KBM-7 (cell line): ENCODE measurements at regions not wholly inside any gene's neighbourhood (a gene's known extent, or its start where the extent isn't known, plus 50 kb on each side); places are given as distances from the start of the nearest gene placed in this dataset.
"Not testable (repeated sequence)": the region's sequence is repeated elsewhere in the genome, so short reads cannot be mapped to it uniquely, and the experiment has no call there.

Experiments used
- DNase-seq: peaks from one replicate; pipeline ENCODE4 v3.0.0-alpha.2; 2015
- in situ Hi-C: fragments of 300-500 bp; cut with MboI; formaldehyde crosslinking; loops from 2 replicates; pipeline ENCODE4 v1.14.3; 2020; ENCODE audit warnings: low sequenced_read_pairs, low pct_unique_long_range_greater_than_20kb, mixed read lengths

DNA sequence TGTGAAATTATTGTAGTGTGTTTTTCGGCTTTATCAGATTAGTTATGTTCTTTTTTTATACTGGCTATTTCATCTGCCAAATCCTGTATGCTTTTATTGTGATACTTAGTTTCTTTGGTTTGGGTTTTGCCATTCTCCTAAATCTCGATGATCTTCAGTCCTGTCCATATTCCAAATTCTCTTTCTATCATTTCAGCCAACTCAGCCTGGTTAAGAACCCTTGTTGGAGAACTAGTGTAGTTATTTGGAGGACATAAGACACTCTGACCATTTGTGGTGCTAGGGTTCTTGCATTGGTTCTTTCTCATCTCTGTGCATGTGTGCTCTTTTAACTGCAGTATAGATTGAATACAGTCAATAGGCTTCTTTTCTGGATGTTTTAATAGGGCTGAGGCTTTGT is 187.0 kb upstream of the CCNH start:
- in situ Hi-C loops = no loop called here
- no peak for DNase-seq

DNA sequence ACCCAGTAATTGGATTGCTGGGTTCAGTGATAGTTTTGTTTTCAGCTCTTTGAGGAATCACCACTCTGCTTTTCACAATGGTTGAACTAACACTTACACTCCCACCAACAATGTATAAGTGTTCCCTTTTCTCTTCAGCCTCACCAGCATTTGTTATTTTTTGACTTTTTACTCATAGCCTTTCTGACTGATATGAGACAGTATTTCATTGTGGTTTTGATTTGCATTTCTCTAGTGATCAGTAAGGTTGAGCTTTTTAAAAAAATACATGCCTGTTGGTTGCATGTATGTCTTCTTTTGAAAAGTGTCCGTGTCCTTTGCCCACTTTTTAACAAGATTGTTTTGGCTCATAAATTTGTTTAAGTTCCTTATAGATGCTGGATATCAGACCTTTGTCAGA is 185.7 kb upstream of the CCNH start:
- in situ Hi-C loops = no loop called here
- no peak for DNase-seq

DNA sequence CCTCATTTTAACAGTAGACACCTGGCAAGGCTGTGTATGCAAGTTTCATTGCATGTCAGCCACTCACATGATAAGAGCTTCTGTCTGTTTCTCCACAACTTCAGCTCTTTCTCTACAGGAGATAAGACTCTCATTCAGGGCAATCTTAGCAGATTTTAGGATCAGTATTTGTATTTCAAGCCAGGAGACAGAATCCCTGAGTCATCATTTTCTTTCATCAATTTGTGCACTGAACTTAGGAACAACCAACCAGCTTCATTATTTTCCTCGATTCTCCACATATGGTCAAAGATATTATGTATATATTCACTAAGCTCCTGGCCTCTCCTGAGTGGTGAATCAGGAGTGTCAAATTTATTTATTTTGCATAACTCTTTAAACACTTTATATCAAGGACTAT is 181.8 kb upstream of the CCNH start:
- in situ Hi-C loops = no loop called here
- no peak for DNase-seq

DNA sequence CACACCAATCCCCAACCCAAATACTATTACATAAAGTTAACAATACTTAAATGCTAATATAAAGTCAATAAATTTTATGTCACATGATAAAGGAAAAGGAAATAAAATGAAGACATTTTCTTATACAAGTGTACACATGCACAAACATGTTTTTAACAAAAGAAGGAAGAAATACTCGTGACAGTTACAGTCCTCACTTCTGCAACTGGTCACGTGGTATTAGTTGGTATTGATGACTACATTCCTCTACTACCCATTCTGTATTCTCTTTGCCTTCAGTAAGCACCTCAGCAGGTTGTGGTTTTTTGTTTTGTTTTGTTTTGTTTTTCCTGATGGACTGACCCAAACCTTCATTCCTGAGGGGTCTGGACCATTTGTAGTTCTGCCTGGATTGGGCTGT is 176.9 kb upstream of the CCNH start:
- no peak for DNase-seq
- in situ Hi-C loops = no loop called here

DNA sequence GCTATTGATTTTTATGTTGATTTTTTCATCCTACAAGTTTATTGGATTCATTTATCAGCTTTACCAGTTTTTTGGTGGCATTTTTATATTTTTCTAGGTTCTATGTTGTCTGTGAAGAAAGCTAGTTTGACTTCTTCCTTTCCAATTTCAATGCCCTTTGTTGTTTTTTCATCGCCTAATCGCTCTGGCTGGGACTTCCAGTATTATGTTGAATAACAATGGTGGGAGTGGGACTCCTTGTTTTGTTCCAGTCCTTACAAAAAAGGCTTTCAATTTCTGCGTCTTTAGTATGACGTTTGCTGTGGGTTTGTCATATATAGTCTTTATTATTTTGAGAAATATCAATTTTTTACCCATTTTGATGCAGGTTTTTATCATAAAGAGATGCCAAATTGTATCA is 175.6 kb upstream of the CCNH start:
- in situ Hi-C loops = no loop called here
- no peak for DNase-seq

DNA sequence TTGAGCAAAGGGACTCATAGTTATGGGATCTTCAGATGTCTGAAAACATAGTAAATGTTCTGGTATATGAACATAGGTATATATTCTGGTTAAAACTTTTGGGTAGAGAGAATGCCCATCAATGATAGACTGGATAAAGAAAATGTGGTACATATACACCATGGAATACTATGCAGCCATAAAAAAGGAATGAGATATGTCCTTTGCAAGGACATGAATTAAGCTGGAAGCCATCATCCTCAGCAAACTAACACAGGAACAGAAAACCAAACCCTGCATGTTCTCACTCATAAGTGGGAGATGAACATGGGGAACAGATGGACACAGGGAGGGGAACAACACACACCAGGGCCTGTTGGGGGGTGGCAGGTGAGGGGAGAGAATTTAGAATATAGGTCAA is 171.0 kb upstream of the CCNH start:
- in situ Hi-C loops, DNase-seq: not testable (repeated sequence)

DNA sequence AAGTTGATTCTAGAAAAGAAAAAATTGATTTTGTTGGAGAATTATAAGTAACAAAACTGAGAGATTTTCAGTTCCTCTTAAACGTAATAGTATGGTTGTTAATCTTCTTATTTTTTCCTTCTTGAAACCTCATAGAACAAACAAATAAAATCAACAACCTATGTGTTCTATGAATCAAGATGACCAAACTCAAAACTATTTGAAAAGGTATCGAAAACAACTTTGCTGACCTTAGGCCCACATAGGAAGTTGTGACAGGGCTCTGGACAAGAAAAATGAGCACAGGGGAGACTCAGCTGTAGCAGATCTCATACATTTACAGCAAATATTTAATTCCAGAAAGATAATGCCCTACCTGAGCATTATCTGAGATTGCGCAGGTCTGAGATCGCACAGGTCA is 169.4 kb upstream of the CCNH start:
- DNase-seq = no peak
- in situ Hi-C loops = no loop called here

DNA sequence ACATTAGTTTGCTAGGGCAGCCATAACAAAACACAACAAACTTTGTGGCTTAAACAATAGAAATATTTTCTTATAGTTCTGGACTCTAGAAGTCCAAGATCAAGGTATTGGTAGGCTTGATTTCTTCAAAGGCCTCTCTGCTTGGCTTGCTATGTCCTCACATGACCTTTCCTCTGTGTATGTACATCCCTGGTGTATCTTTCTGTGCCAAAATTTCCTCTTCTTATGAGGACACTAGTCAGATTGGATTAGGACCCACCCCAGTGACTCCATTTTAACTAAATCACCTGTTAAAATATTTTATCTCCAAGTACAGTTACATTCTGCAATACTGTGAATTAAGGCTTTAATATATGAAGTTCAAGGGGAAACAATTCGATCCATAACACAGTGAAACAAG is 168.9 kb upstream of the CCNH start:
- DNase-seq = no peak
- in situ Hi-C loops = no loop called here

DNA sequence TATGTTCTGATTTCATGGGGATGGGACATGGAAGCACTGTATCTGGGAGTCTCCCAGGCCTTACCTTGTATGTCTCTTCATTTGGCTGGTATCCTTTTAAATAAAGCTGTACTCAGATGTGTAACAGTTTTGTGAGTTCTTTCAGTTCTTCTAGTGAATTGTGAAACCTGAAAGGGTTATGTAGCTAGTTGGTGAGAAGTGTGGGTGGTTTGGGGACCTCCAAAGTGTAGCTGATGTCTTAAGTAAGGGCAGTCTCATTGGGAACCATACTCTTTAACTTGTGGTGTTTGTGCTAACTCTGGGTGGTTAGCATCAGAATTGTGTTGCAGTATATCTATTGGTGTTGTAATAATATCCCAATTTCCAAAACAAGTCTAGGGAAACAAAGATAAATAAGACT is 166.9 kb upstream of the CCNH start:
- no peak for DNase-seq
- in situ Hi-C loops = no loop called here

DNA sequence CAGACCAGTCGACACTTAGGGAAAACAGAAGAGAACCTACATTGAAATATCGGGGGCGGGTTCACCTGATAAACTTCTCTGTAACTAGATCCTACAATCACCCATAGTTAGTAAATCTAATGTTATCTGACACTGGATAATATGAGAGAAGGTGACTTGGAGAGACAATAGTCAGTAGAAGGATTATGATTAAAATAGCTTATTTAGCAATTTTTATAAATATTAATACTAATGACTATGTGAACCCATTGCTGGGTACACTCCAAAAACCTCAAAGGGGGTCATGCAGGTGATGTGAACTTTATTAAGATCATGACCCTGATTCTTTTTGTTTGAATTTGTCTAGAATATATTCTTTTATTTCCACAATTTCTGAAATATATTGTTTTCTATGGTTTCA is 164.1 kb upstream of the CCNH start:
- in situ Hi-C loops = no loop called here
- DNase-seq = no peak

DNA sequence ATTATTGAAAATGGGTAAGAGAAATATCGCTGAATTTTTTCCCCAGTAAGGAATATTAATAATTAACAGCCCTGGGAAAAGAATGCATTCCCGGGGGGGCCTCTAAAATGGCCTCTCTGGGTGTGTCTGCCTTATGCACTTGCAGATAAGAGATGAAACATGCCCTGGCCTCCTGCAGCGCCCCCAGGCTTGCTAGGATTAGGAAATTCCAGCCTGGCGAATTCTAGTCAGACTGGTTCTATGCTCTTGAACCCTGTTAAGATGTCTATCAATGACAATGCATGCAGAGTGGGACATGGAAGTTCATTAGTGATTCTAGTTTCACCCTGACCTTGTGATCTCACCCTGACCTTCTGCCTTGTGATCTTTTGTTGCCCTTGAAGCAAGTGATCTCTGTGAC is 163.6 kb upstream of the CCNH start:
- in situ Hi-C loops, DNase-seq: not testable (repeated sequence)

DNA sequence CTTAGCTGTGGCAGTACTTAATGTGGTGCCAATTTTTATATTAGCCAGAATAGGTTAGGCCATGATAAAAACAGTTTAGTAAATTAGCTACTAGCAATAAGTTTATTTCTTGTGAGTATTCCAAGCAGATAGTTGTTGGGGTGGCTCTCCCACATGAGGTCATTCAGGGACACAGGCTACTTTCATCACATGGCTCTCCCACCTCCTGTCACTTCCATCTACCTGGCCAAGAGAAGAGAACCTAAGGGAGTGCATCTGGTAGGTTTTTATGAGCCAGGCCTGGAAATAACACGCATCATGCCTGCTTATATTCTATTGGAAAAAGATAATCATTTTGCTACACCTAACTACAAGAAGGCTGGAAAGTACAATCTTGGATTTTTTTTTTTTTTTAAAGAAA is 161.4 kb upstream of the CCNH start:
- in situ Hi-C loops = no loop called here

DNA sequence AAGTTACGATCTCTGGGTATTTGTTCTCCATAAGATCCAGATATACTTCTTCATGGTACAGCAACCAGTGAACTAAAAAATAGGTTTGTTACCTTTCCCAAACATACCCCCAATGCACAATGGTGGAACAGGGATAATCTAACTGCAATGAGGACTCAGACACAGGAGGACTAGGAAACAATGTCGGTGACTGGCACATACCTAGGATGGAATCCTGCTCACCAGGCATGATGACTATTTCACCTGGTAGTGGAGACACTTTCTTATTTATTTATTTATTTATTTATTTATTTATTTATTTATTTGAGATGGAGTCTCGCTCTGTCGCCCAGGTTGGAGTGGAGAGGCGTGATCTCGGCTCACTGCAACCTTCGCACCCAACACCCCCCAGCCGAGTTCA is 159.9 kb upstream of the CCNH start:
- in situ Hi-C loops = no loop called here
- no peak for DNase-seq

More for the DNA sequence above, 161.4 kb upstream of the CCNH start:
- DNase-seq = no peak

DNA sequence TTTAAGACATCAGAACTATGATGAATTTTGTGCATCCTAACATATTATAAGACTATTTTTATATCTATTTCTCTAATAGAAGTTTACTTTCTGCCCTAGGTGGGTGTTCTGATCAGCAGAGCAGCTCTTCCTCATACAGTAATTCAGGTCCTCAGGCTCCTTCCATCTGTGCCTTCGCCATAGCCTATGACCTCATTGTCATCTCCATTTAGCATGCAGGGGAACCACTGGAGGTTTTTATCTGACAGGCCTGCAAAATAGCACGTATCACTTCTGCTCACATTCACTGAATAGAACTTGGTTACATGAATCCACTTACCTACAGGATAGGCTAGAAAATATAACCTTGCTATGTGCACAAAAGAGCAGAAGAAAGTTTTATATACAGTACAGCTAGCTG is 159.4 kb upstream of the CCNH start:
- in situ Hi-C loops = no loop called here
- DNase-seq = no peak

DNA sequence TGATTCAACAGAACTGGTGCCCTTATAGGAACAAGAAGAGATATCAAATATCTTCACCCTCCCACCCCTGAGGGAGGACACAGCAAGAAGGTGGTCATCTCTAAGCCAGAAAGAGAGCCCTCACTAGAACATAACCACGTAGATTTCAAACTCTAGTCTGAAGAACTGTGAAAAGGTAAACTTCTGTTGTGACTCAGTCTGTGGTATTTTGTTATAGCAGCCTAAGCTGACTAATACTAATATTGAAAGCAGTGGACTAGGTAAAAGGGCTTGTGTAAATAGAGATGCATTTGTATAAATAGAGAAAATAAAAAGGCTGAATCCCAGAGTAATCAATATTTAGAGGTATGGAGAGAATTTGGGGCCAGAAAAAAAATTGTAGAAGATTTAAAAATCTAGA is 157.6 kb upstream of the CCNH start:
- no peak for DNase-seq
- in situ Hi-C loops = no loop called here

DNA sequence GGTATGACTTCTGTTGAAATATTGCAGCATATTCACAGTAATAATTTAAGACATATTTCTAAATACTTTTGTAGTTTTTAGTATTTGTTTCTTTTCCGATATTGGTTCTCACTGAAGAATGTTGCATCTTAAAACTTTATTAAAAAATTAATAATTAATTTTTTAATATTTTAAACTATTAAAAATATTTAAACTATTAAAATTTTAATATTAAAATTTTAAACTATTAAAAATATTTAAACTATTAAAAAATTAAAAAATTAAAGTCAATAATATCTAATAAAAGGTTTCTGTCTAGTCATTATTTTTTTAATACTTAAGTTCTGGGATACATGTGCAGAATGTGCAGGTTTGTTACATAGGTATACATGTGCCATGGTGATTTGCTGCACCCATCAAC is 149.3 kb upstream of the CCNH start:
- in situ Hi-C loops = no loop called here
- no peak for DNase-seq

DNA sequence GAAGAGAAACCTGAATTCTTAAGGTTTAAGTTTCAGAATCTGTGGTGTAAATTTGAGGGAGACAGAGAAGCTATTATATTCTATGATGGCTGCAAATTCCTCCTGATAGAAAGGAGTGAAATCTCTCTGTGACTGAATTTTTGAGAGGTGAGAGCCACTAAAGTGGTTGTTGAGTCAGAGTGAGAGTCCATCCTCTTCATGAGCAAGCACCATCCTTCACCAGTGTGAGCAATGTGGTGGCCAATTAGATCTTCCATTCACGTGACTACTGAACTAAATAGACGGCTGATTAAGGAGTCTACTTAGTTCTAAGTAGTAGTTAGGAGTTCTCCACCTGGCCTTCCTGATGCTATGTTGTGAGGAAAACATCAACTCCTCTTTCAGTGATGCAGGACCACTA is 147.8 kb upstream of the CCNH start:
- no peak for DNase-seq
- in situ Hi-C loops = no loop called here

DNA sequence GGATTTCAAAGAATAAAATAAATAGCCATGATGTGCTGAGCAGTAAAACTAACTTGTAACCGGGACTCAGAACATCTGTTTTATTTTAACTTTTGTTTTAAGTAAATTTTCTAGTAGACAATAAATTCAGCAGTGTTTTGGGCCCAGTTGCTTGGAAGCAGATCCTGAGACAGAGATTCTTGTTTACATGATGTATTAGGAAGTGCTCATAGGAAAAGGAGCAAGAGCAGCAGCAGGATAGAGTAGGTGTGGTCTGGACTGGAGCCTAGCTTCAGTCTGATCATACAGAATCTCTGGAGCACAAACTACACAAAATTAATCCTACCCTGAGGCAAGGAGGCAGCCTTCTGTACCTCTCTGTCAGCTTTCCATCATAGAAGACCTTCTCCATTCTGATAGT is 139.2 kb upstream of the CCNH start:
- in situ Hi-C loops = no loop called here
- no peak for DNase-seq

DNA sequence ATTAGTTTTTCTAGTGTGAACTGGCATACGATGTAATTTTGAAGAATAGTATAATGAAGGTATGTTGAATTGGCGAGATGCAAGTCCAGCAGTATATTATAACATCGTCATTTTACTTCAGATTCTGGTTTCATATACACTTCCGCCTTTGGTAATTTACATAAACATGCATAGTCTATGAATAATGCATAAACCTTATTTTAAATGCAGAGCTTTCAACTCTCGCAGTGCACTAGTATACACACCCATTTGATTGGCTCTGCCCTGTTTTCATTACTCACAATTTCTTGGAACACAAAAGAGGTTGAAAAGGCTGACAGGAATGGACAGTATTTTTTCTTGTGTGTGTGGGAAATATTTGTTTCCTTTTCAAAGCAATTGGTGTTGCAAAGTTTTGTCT is 128.9 kb upstream of the CCNH start:
- in situ Hi-C loops = no loop called here
- no peak for DNase-seq

DNA sequence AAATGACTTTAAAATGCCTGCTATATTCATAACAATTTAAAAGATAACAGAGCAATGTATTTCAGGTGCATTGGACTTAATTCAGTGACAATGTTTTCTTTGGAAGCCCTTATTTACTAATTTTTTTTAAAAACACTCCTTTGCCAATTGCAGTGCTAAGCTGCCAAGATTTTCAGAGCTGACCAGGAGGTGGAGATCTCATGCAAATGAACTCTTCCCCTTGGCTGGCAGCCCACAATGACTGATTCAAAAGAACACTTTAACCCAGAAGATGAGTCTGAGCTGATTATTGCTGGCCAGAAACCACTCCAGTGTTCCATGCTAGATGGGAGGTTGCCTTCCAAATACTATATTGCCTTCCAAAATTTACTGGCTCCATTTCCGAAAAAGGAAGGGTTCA is 128.3 kb upstream of the CCNH start:
- in situ Hi-C loops = no loop called here
- DNase-seq = no peak

DNA sequence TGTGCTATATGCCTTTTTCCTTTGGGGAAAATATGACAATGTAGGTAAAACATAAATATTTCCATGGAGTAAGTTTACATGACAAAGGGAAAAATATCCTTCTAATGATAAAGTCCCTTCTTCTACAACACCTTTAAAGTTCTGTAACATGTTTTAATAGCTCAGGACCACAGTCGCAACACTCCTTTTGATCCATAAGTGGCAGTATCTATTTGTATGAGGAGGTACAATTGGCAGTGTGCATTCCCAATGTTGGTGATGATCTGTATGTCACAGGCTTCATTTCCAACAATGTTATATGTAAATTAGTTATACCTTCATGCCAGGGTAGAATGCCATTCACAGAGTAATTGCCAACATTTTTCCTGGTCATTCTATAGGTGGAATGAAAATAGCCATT is 127.1 kb upstream of the CCNH start:
- in situ Hi-C loops = no loop called here
- DNase-seq = no peak

DNA sequence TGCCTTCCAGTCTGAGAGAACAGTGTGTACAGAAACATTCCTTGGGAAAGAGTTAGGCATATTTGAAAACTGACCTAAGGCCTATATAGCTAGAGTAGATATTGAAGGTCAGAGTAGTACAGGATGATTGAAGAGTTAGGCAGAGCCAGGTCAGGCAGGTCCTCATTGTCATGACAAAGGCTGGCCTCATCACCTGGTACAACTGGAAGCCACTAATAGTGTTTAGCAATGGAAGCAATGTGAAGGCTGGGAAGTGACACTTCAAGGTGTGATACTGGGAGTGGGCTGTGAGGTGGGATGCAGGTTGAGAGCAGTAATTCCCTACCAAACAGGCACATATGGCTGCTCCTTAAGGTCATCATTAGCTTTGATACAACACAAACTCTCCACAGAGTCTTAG is 123.6 kb upstream of the CCNH start:
- no peak for DNase-seq
- in situ Hi-C loops = no loop called here
